Keratinocyte (primary cell): ENCODE measurements at regions not wholly inside any gene's neighbourhood (a gene's known extent, or its start where the extent isn't known, plus 50 kb on each side); places are given as distances from the start of the nearest gene placed in this dataset.

Experiments used
- DNase-seq: peaks from one replicate; pipeline ENCODE4 v3.0.0-alpha.2; 2011; ENCODE audit warnings: low read depth, missing footprints, low spot score
- FAIRE-seq: peaks from 2 replicates; lab custom pipeline; 2011; peaks lifted over from hg19 to GRCh38; lab: Jason Lieb, UNC
- H2AFZ ChIP-seq: 2 replicates; pipeline ENCODE4 v1.6.0; 2012; ENCODE audit warnings: low read length, control low read depth, inconsistent platforms; ENCODE audit not compliant: control insufficient read depth
- H3K27ac ChIP-seq: 2 replicates; pipeline ENCODE4 v1.5.1; 2011; ENCODE audit warnings: low read length; ENCODE audit not compliant: control insufficient read depth, insufficient read depth
- H3K27me3 ChIP-seq: 3 replicates; pipeline ENCODE4 v1.6.0; 2011; ENCODE audit warnings: low read length; ENCODE audit not compliant: control insufficient read depth, insufficient read depth; ENCODE audit errors: extremely low read depth
- H3K36me3 ChIP-seq, 2 experiments: 2 replicates in 1 of 2; 3 replicates in 1 of 2; pipeline ENCODE4 v1.5.1; 2011; ENCODE audit warnings: low read length in 2 of 2, mild to moderate bottlenecking in 1 of 2; ENCODE audit not compliant: control insufficient read depth in 2 of 2, insufficient read depth in 2 of 2; ENCODE audit errors: extremely low read depth in 1 of 2
- H3K4me1 ChIP-seq: 3 replicates; pipeline ENCODE4 v1.5.1; 2011; ENCODE audit warnings: low read length; ENCODE audit not compliant: control insufficient read depth, insufficient read depth; ENCODE audit errors: extremely low read depth
- H3K4me2 ChIP-seq: 3 replicates; pipeline ENCODE4 v1.6.0; 2011; ENCODE audit warnings: low read depth, low read length; ENCODE audit not compliant: control insufficient read depth, insufficient read depth; ENCODE audit errors: extremely low read depth
- H3K4me3 ChIP-seq, 3 experiments: fragments of 200-600 bp in 1 of 3; sonication (generic) in 1 of 3; 2 replicates in 2 of 3; 3 replicates in 1 of 3; pipeline ENCODE4 v1.5.1; 2011 to 2016; ENCODE audit warnings: low read length in 3 of 3, mild to moderate bottlenecking in 3 of 3, control low read depth in 2 of 3, inconsistent platforms in 1 of 3, low read depth in 1 of 3, mixed read lengths in 1 of 3, mixed run types in 1 of 3, moderate library complexity in 1 of 3; ENCODE audit not compliant: control insufficient read depth in 2 of 3, insufficient read depth in 2 of 3; ENCODE audit errors: extremely low read depth in 1 of 3
- H3K79me2 ChIP-seq: 2 replicates; pipeline ENCODE4 v1.6.0; 2012; ENCODE audit warnings: low read length; ENCODE audit not compliant: control insufficient read depth, insufficient read depth
- H3K9ac ChIP-seq: 3 replicates; pipeline ENCODE4 v1.6.0; 2011; ENCODE audit warnings: low read length; ENCODE audit not compliant: control insufficient read depth, insufficient read depth; ENCODE audit errors: extremely low read depth
- H3K9me1 ChIP-seq: 3 replicates; pipeline ENCODE4 v1.6.0; 2011; ENCODE audit warnings: low read length; ENCODE audit not compliant: control insufficient read depth, insufficient read depth; ENCODE audit errors: extremely low read depth
- H3K9me3 ChIP-seq: 2 replicates; pipeline ENCODE4 v1.5.1; 2012; ENCODE audit warnings: low read depth, low read length; ENCODE audit not compliant: control insufficient read depth
- H4K20me1 ChIP-seq: 3 replicates; pipeline ENCODE4 v1.6.0; 2011; ENCODE audit warnings: low read length; ENCODE audit not compliant: control insufficient read depth, insufficient read depth; ENCODE audit errors: extremely low read depth
- EZH2 ChIP-seq: IDR thresholded peaks from one replicate; pipeline ENCODE4 v1.6.1; 2012; ENCODE audit warnings: inconsistent platforms, mild to moderate bottlenecking, low read length, moderate library complexity
- dilution Hi-C: fragments of 300-500 bp; cut with MboI; formaldehyde crosslinking; loops from one replicate; pipeline ENCODE4 v1.7.0; 2020; ENCODE audit warnings: low sequenced_read_pairs; ENCODE audit not compliant: extremely low pct_ligation_motif_present
- TF ChIP-seq, protein P1 (sequence below), 3 experiments: IDR thresholded peaks in 1 of 3; conservative IDR thresholded peaks in 1 of 3; optimal IDR thresholded peaks in 1 of 3; 2 replicates in 2 of 3; 3 replicates in 1 of 3; pipeline versions ENCODE3 to v1.5.1; 2011; ENCODE audit warnings: low read length in 3 of 3, mild to moderate bottlenecking in 3 of 3, moderate library complexity in 2 of 3, control low read depth in 1 of 3, inconsistent platforms in 1 of 3; ENCODE audit not compliant: insufficient read depth in 2 of 3; ENCODE audit errors: extremely low read depth in 1 of 3

- no peak overlapping the region for H3K4me3 ChIP-seq
- H3K79me2 ChIP-seq: no peaks in the 10 kb centered on the region
- TF ChIP-seq EZH2: no peak
- TF ChIP-seq, protein P1, sequence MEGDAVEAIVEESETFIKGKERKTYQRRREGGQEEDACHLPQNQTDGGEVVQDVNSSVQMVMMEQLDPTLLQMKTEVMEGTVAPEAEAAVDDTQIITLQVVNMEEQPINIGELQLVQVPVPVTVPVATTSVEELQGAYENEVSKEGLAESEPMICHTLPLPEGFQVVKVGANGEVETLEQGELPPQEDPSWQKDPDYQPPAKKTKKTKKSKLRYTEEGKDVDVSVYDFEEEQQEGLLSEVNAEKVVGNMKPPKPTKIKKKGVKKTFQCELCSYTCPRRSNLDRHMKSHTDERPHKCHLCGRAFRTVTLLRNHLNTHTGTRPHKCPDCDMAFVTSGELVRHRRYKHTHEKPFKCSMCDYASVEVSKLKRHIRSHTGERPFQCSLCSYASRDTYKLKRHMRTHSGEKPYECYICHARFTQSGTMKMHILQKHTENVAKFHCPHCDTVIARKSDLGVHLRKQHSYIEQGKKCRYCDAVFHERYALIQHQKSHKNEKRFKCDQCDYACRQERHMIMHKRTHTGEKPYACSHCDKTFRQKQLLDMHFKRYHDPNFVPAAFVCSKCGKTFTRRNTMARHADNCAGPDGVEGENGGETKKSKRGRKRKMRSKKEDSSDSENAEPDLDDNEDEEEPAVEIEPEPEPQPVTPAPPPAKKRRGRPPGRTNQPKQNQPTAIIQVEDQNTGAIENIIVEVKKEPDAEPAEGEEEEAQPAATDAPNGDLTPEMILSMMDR (optimal IDR thresholded peaks at IDR 0.05 in 1 of 3, IDR thresholded peaks at IDR 0.05 in 1 of 3, conservative IDR thresholded peaks at IDR 0.05 in 1 of 3; ENCODE audit: extremely low read depth in 1 of 3, insufficient read depth in 2 of 3, low read length in 3 of 3): no peak
- no peak overlapping the region for H3K4me2 ChIP-seq
- H3K9me1 ChIP-seq: no peaks in the 10 kb centered on the region
- H3K27me3 ChIP-seq: no peaks in the 10 kb centered on the region
- no peaks in the 10 kb centered on the region for H3K36me3 ChIP-seq
- dilution Hi-C loops: no loop called here
- H3K27ac ChIP-seq: no peak overlapping the region
- no peaks in the 10 kb centered on the region for H4K20me1 ChIP-seq
- FAIRE-seq: no peak
- H2AFZ ChIP-seq: no peak overlapping the region
- DNase-seq: no peak
- H3K4me1 ChIP-seq: no peaks in the 10 kb centered on the region
- H3K9ac ChIP-seq: no peak overlapping the region
- no peaks in the 10 kb centered on the region for H3K9me3 ChIP-seq
Observed at GRCh38 chr10:81026591-81026990, 488.9 kb downstream of the SH2D4B start.

DNA sequence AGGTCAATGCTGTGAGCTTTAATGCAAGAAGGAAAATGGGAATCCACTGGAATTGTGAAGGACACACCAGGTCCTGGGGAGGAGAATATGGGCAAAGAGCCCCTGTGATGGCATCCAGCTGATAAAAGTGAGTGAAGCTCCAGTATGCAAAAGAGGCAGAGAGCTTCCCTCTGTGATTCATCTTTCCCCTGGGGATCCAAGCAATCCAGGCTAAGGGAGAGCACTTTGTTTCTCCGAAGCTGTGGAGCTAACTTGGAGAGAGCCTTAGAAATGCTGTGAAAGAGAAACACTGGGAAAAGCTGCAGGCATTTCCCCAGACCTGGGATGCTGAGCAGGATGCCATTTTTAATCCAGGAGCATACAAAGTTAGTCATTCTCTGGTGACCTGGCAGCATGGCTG is 489.5 kb downstream of the SH2D4B start:
- Histone ChIP-seq H3K4me3 (no peak overlapping the region), H3K9me3 (no peaks in the 10 kb centered on the region), H3K36me3 (no peaks in the 10 kb centered on the region), H3K4me1 (no peaks in the 10 kb centered on the region), H3K79me2 (no peaks in the 10 kb centered on the region), H3K9me1 (no peaks in the 10 kb centered on the region), H4K20me1 (no peaks in the 10 kb centered on the region), H3K27ac (no peak overlapping the region), H3K4me2 (no peak overlapping the region), H3K27me3 (no peaks in the 10 kb centered on the region), H2AFZ (no peak overlapping the region), H3K9ac (no peak overlapping the region)
- TF ChIP-seq, protein P1 (optimal IDR thresholded peaks at IDR 0.05 in 1 of 3, IDR thresholded peaks at IDR 0.05 in 1 of 3, conservative IDR thresholded peaks at IDR 0.05 in 1 of 3; ENCODE audit: extremely low read depth in 1 of 3, insufficient read depth in 2 of 3, low read length in 3 of 3): no peak
- no peak for TF ChIP-seq EZH2
- dilution Hi-C loops: no loop called here
- FAIRE-seq (no peak), DNase-seq (no peak)
